Keratinocyte (primary cell): ENCODE measurements at regions not wholly inside any gene's neighbourhood (a gene's known extent, or its start where the extent isn't known, plus 50 kb on each side); places are given as distances from the start of the nearest gene placed in this dataset.
"Not testable (repeated sequence)": the region's sequence is repeated elsewhere in the genome, so short reads cannot be mapped to it uniquely, and the experiment has no call there.

Experiments
- DNase-seq: peaks from one replicate; pipeline ENCODE4 v3.0.0-alpha.2; 2011; ENCODE audit warnings: low read depth, missing footprints, low spot score
- FAIRE-seq: peaks from 2 replicates; lab custom pipeline; 2011; peaks lifted over from hg19 to GRCh38; lab: Jason Lieb, UNC
- H2AFZ ChIP-seq: 2 replicates; pipeline ENCODE4 v1.6.0; 2012; ENCODE audit warnings: low read length, control low read depth, inconsistent platforms; ENCODE audit not compliant: control insufficient read depth
- H3K27ac ChIP-seq: 2 replicates; pipeline ENCODE4 v1.5.1; 2011; ENCODE audit warnings: low read length; ENCODE audit not compliant: control insufficient read depth, insufficient read depth
- H3K27me3 ChIP-seq: 3 replicates; pipeline ENCODE4 v1.6.0; 2011; ENCODE audit warnings: low read length; ENCODE audit not compliant: control insufficient read depth, insufficient read depth; ENCODE audit errors: extremely low read depth
- H3K36me3 ChIP-seq, 2 experiments: 2 replicates in 1 of 2; 3 replicates in 1 of 2; pipeline ENCODE4 v1.5.1; 2011; ENCODE audit warnings: low read length in 2 of 2, mild to moderate bottlenecking in 1 of 2; ENCODE audit not compliant: control insufficient read depth in 2 of 2, insufficient read depth in 2 of 2; ENCODE audit errors: extremely low read depth in 1 of 2
- H3K4me1 ChIP-seq: 3 replicates; pipeline ENCODE4 v1.5.1; 2011; ENCODE audit warnings: low read length; ENCODE audit not compliant: control insufficient read depth, insufficient read depth; ENCODE audit errors: extremely low read depth
- H3K4me2 ChIP-seq: 3 replicates; pipeline ENCODE4 v1.6.0; 2011; ENCODE audit warnings: low read depth, low read length; ENCODE audit not compliant: control insufficient read depth, insufficient read depth; ENCODE audit errors: extremely low read depth
- H3K4me3 ChIP-seq, 3 experiments: fragments of 200-600 bp in 1 of 3; sonication (generic) in 1 of 3; 2 replicates in 2 of 3; 3 replicates in 1 of 3; pipeline ENCODE4 v1.5.1; 2011 to 2016; ENCODE audit warnings: low read length in 3 of 3, mild to moderate bottlenecking in 3 of 3, control low read depth in 2 of 3, inconsistent platforms in 1 of 3, low read depth in 1 of 3, mixed read lengths in 1 of 3, mixed run types in 1 of 3, moderate library complexity in 1 of 3; ENCODE audit not compliant: control insufficient read depth in 2 of 3, insufficient read depth in 2 of 3; ENCODE audit errors: extremely low read depth in 1 of 3
- H3K79me2 ChIP-seq: 2 replicates; pipeline ENCODE4 v1.6.0; 2012; ENCODE audit warnings: low read length; ENCODE audit not compliant: control insufficient read depth, insufficient read depth
- H3K9ac ChIP-seq: 3 replicates; pipeline ENCODE4 v1.6.0; 2011; ENCODE audit warnings: low read length; ENCODE audit not compliant: control insufficient read depth, insufficient read depth; ENCODE audit errors: extremely low read depth
- H3K9me1 ChIP-seq: 3 replicates; pipeline ENCODE4 v1.6.0; 2011; ENCODE audit warnings: low read length; ENCODE audit not compliant: control insufficient read depth, insufficient read depth; ENCODE audit errors: extremely low read depth
- H3K9me3 ChIP-seq: 2 replicates; pipeline ENCODE4 v1.5.1; 2012; ENCODE audit warnings: low read depth, low read length; ENCODE audit not compliant: control insufficient read depth
- H4K20me1 ChIP-seq: 3 replicates; pipeline ENCODE4 v1.6.0; 2011; ENCODE audit warnings: low read length; ENCODE audit not compliant: control insufficient read depth, insufficient read depth; ENCODE audit errors: extremely low read depth
- dilution Hi-C: fragments of 300-500 bp; cut with MboI; formaldehyde crosslinking; loops from one replicate; pipeline ENCODE4 v1.7.0; 2020; ENCODE audit warnings: low sequenced_read_pairs; ENCODE audit not compliant: extremely low pct_ligation_motif_present

DNA sequence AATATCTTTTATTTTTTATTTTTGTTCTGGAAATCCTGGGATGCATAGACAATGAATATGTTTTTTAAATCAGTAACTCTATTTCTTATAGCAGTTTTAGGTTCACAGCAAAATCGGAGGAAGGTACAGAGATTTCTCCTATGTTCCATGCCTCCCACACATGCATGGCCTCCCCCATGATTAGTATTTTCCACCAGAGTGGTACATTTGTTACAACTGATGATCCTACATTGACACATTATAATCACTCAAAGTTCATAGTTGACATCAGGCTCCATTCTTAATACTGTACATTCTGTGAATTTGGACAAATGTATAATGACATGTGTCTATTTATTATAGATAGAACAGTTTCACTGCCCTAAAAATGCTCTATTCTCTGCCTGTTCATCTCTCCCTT is 99.0 kb upstream of the THOC3 start:
- dilution Hi-C loops = not testable (repeated sequence)

DNA sequence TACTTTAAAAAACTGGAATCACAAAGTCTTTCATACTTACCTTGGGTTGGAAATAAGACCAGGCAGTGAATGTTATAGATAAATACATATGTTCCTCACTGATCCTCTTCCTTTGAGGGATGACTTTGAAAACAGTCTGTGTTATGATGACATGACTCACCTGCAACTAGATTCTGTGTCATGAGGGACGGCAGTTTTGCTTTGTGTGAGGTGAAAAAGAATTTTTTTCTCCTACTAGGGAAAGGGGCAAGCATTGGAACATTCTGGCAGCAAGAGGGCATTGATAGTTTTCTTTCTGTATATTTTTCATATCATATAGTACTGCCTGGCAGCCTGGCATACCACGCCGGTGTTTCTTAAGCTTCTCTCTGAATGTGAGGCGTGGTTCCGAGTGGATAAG is 99.8 kb upstream of the THOC3 start:
- dilution Hi-C loops, H3K36me3 ChIP-seq, H3K4me2 ChIP-seq, H3K9me3 ChIP-seq, H3K27me3 ChIP-seq, H3K9ac ChIP-seq, H2AFZ ChIP-seq, H3K4me3 ChIP-seq, FAIRE-seq, H4K20me1 ChIP-seq, H3K27ac ChIP-seq, H3K4me1 ChIP-seq, DNase-seq, H3K9me1 ChIP-seq, H3K79me2 ChIP-seq: not testable (repeated sequence)

More for the DNA sequence above, 99.0 kb upstream of the THOC3 start:
- H4K20me1 ChIP-seq, H2AFZ ChIP-seq, H3K4me3 ChIP-seq, H3K36me3 ChIP-seq, H3K79me2 ChIP-seq, H3K4me1 ChIP-seq, H3K27ac ChIP-seq, DNase-seq, H3K9me3 ChIP-seq, FAIRE-seq, H3K9ac ChIP-seq, H3K9me1 ChIP-seq, H3K4me2 ChIP-seq, H3K27me3 ChIP-seq: not testable (repeated sequence)

DNA sequence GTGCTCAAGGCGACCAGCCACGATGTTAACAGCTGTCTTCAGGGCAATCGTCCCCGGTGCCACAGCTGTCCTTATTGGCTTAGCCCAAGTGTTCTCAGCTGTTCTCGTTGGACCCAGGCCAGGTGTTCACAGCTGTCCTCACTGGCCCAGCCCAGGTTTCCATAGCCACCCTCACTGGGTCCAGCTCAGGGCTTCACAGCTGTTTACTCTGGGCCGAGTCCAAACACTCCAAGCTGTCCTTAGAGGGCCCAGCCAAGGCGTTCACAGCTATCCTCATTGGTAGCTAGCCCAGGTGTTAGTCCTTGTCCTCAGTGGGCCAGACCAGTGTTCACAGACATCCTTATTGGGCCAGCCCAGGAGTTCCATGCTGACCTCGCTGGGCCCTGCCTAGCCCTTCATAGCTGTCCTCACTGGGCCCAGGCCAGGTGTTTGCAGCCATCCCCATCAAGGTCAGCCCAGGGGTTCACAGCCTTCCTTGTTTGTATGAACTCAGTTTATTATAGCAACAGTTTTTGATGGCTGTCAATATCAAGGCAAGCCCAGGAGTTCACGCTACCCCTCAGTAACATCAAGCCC is 106.0 kb upstream of the THOC3 start:
- H4K20me1 ChIP-seq, H3K9me1 ChIP-seq, H3K4me2 ChIP-seq, DNase-seq, FAIRE-seq, H3K9me3 ChIP-seq, dilution Hi-C loops, H3K36me3 ChIP-seq, H3K27me3 ChIP-seq, H3K79me2 ChIP-seq, H3K4me3 ChIP-seq, H3K9ac ChIP-seq, H2AFZ ChIP-seq, H3K4me1 ChIP-seq, H3K27ac ChIP-seq: not testable (repeated sequence)

DNA sequence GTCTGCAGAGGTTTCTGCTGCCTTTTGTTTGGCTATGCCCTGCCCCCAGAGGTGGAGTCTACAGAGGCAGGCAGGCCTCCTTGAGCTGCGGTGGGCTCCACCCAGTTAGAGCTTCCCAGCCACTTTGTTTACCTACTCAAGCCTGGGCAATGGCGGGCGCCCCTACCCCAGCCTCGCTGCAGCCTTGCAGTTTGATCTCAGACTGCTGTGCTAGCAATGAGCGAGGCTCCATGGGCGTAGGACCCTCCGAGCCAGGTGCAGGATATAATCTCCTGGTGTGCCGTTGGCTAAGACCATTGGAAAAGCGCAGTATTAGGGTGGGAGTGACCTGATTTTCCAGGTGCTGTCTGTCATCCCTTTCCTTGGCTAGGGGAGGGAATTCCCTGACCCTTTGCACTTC is 115.6 kb upstream of the THOC3 start:
- H3K9me3 ChIP-seq, H3K79me2 ChIP-seq, H3K4me2 ChIP-seq, H3K9ac ChIP-seq, H3K36me3 ChIP-seq, dilution Hi-C loops, FAIRE-seq, H3K4me1 ChIP-seq, H3K4me3 ChIP-seq, H2AFZ ChIP-seq, H3K27me3 ChIP-seq, H4K20me1 ChIP-seq, H3K27ac ChIP-seq, H3K9me1 ChIP-seq, DNase-seq: not testable (repeated sequence)

DNA sequence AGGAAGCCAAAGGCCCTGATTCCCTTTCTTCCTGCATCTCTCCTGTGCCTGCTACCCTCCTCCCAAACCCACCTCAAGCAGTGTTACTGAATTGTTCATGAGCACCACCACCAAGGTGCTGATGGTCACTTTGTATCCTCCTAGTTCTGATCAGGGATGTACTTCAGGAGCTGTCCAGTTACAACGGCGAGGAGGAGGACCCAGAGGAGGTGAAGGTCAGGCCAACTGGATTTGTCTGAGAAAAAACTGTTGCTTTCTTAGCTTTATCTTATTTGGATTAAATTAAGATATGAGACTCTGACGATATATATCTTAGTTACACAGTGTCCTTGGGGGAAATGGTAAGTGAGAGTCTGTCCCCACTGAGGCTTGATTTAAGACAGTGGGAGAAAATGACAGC is 135.0 kb upstream of the THOC3 start:
- H3K4me3 ChIP-seq, dilution Hi-C loops, H3K27me3 ChIP-seq, H3K79me2 ChIP-seq, H3K27ac ChIP-seq, H3K9ac ChIP-seq, H3K36me3 ChIP-seq, FAIRE-seq, DNase-seq, H3K9me1 ChIP-seq, H3K9me3 ChIP-seq, H4K20me1 ChIP-seq, H3K4me2 ChIP-seq, H2AFZ ChIP-seq, H3K4me1 ChIP-seq: not testable (repeated sequence)
